ENCODE measurements at regions not wholly inside any gene's neighbourhood (a gene's known extent, or its start where the extent isn't known, plus 50 kb on each side); places are given as distances from the start of the nearest gene placed in this dataset.

GRCh38 chr16:9599415-9600120, 508.1 kb downstream of the HAPSTR1 start:
- WGBS, 2 donors, result 87 to 94% methylated on average over 6 to 8 of the region's 8 CpGs
- H3K27me3 ChIP-seq, result no peaks in the 10 kb centered on the region
- H3K27ac ChIP-seq, result no peak overlapping the region
- DNase-seq (no peak), ATAC-seq (no peak)
- intact Hi-C loops (cut with DNase I), result no loop called here
- no peaks in the 10 kb centered on the region for H3K9me3 ChIP-seq
- H3K4me3 ChIP-seq, result no peak overlapping the region
- TF ChIP-seq CTCF (IDR thresholded peaks at IDR 0.05) (no peak), POLR2A (IDR thresholded peaks at IDR 0.05) (no peak)
- no peaks in the 10 kb centered on the region for H3K36me3 ChIP-seq (replicated peaks in 1 of 2; ENCODE audit: insufficient read depth in 1 of 2, low read depth in 2 of 2)
- no peaks in the 10 kb centered on the region for H3K4me1 ChIP-seq

GRCh38 chr16:9602189-9602588, 510.7 kb downstream of the HAPSTR1 start:
- DNase-seq (no peak), ATAC-seq (no peak)
- TF ChIP-seq CTCF (IDR thresholded peaks at IDR 0.05), result no peak
- no peaks in the 10 kb centered on the region for H3K9me3 ChIP-seq
- H3K27me3 ChIP-seq, result no peaks in the 10 kb centered on the region
- H3K36me3 ChIP-seq (replicated peaks in 1 of 2; ENCODE audit: insufficient read depth in 1 of 2, low read depth in 2 of 2), result no peaks in the 10 kb centered on the region
- intact Hi-C loops (cut with DNase I), result no loop called here
- no peaks in the 10 kb centered on the region for H3K4me1 ChIP-seq
- 73 to 86% methylated on average over 4 of the region's 4 CpGs for WGBS, 2 donors
- no peak overlapping the region for H3K27ac ChIP-seq
- H3K4me3 ChIP-seq, result no peak overlapping the region

- ATAC-seq (no peak), DNase-seq (no peak)
- intact Hi-C loops (cut with DNase I), result no loop called here
- H3K36me3 ChIP-seq (replicated peaks in 1 of 2; ENCODE audit: insufficient read depth in 1 of 2, low read depth in 2 of 2), result no peaks in the 10 kb centered on the region
- H3K4me3 ChIP-seq, result no peak overlapping the region
- no peaks in the 10 kb centered on the region for H3K4me1 ChIP-seq
- H3K27me3 ChIP-seq, result no peaks in the 10 kb centered on the region
- H3K9me3 ChIP-seq, result no peaks in the 10 kb centered on the region
- no peak overlapping the region for H3K27ac ChIP-seq
- TF ChIP-seq POLR2A (IDR thresholded peaks at IDR 0.05), result no peak
- no peak for TF ChIP-seq CTCF (IDR thresholded peaks at IDR 0.05)
- 65 to 79% methylated on average over 7 of the region's 7 CpGs for WGBS, 2 donors
Measured at GRCh38 chr16:9603316-9603715, 511.9 kb downstream of the HAPSTR1 start.

- TF ChIP-seq CTCF (IDR thresholded peaks at IDR 0.05) (no peak), POLR2A (IDR thresholded peaks at IDR 0.05) (no peak)
- ATAC-seq (no peak), DNase-seq (no peak)
- Histone ChIP-seq H3K27ac (no peak overlapping the region), H3K9me3 (no peaks in the 10 kb centered on the region), H3K36me3 (replicated peaks in 1 of 2; ENCODE audit: insufficient read depth in 1 of 2, low read depth in 2 of 2) (no peaks in the 10 kb centered on the region), H3K4me3 (no peak overlapping the region), H3K27me3 (no peaks in the 10 kb centered on the region), H3K4me1 (no peaks in the 10 kb centered on the region)
- intact Hi-C loops (cut with DNase I), result no loop called here
- WGBS, 2 donors, result 81% methylated on average over 2 of the region's 2 CpGs
Measured at GRCh38 chr16:9607515-9608230, 516.2 kb downstream of the HAPSTR1 start.

GRCh38 chr16:9610727-9611126, 519.3 kb downstream of the HAPSTR1 start:
- Histone ChIP-seq H3K27me3 (no peaks in the 10 kb centered on the region), H3K36me3 (replicated peaks in 1 of 2; ENCODE audit: insufficient read depth in 1 of 2, low read depth in 2 of 2) (no peaks in the 10 kb centered on the region), H3K27ac (no peak overlapping the region), H3K4me3 (no peak overlapping the region), H3K9me3 (no peaks in the 10 kb centered on the region), H3K4me1 (no peaks in the 10 kb centered on the region)
- intact Hi-C loops (cut with DNase I), result no loop called here
- DNase-seq, result no peak
- WGBS, 2 donors, result 74 to 77% methylated on average over 5 of the region's 5 CpGs
- no peak for TF ChIP-seq CTCF (IDR thresholded peaks at IDR 0.05)
- ATAC-seq, result no peak

Data from body of pancreas (tissue), 4 donors.